Myocyte (in vitro differentiated cells): ENCODE measurements at regions not wholly inside any gene's neighbourhood (a gene's known extent, or its start where the extent isn't known, plus 50 kb on each side); places are given as distances from the start of the nearest gene placed in this dataset.

Source experiments
- DNase-seq: peaks from one replicate; pipeline ENCODE4 v3.0.0-alpha.2; 2012; ENCODE audit warnings: low read depth

DNA sequence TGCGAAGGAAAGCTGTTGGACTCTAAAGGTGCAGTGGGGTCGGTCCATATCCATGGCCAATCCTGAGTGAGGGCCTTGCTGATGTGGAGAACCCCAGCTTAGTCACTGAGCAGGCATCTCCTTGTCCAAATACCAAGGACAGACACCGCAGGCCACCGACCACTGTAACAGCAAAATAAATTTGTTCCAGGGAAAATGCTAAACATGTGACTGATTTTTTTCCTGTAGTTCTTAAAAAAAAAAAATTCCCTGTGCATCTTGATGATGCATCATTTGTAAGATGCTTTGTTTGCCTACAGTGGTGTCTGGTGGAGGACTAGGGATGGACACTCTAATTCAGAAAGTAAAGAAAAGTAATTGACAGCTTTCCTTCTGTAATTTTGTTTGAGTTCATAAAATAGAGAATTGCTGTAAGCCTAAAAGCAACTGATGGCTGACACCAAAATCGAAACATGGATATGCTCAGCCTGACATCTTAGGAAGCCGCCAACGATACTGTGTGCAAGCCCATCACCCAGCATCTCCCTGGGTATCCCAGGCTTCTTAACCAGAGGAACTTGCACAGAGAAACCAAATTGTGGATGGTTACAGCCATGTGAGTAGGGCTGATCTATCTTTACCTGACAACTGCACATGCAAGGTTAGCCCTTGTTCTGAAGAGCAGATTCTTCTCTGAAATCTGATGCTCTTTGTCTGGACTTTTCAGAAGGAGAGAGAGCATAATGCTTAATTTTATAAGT lies 188.6 kb downstream of the ARL4C start:
- no peak for DNase-seq

DNA sequence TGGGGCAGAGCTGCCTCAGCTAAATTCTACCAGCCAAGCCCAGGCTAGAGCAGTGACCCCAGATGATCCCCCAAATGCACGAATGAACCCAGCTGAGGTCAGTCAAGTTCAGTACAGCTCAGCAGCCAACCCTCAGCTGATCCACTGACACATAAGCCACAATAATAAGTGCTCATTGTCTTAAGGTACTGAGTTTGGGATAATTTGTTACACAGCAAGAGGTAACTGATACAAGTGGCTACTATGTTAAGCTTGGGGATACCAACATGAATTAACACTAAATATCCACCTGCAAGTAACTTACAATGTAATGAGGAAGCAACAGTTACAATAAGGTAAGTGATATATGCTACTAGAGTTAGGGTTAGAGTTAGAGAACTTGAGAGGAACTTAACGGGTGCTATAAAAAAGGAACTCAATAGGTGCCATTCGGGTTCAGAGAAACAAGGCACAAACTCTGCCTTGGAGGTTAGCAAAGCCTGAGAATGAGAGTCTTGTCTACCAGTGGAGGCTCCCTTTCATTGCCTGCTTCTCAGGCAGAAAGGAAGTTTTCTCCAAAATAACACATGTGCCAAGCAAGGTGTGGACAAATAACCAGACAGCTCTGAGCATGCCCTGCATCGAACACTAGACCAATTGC lies 189.4 kb downstream of the ARL4C start:
- no peak for DNase-seq

DNA sequence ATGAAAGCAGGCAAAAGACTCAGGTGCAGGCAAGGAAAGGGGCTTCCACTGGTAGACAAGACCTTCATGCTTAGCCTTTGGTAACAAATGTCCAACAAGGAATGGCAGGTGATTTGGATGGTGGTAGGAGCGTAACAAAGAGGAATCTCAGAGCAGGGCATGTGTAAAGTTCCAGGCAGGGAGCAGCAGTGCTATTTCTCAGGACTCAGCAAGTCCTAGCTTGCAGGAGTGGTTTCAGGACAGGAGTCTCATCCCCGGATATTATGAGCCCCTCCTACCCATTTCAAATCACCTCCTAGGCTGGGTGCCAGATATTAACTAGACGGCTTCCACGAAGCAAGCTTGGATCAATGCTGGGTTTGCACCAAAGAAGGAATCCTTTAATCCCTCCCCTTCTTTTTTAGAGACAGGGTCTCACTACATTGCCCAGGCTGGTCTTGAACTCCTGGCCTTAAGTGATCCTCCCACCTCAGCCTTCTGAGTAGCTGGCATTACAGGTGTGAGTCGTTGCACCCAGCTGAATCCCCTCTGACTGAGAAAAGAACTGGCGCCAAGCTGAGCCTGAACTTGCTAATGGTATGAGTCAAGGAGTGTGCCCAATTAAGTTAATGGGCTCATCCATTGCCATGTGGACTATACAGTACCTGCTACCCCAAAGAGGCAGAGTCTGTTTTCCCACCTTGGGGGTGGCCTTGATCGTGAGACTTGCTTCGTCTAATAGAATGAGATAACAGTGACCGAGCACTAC lies 190.3 kb downstream of the ARL4C start:
- DNase-seq: no peak

DNA sequence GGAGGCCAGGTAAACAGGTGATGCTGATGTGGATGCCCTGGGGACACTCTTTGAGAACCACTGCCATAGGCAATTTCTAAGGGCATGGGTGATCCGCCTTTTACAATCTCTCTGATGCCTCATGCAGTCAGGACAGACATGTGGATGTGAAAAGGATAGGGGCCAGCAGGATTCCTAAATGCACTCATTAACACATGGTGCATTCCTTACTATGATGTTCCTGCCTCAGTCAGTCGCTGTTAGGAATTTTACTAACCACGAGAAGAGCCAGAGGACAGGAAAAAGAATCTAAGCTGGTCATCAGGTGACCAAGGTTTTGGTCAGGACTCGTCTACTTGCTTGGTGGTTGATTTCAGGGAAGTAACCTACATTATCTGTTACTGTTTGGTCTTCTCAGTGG lies 191.0 kb downstream of the ARL4C start:
- DNase-seq: peak; percentile 50

DNA sequence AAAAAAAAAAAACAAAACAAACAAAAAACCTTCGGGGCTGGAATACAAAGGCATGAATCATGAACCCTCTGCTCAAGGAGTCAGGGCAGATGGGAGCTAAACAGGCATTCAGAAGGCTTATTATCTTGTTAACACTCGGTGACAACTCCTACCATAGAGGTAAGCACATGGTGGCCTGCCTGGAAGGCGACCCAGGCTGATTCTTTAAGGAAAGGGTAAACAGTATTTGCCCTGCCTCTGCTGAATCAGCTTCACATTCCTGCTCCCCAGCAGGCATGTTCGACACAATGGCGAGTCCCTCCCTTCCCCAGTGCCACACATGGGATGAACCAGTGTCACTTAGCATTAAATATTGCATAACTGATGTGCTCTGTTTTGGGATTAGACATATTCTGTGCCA lies 191.9 kb downstream of the ARL4C start:
- DNase-seq: peak; percentile 36

DNA sequence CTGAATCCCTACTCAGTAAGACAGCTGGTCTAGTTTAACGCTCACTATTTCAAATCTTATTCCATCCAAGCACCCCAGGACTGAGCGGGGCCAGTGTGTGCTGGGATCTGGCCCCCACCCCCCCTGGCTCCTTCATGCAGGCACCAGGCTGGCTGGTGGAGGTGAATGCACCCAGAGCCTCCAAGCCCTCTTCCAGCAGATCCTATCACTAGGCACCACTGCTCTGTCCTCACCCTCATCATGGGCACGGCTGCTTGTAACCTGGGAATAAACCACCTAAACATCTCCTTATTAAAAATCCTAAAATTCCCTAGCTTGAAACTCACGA lies 194.3 kb downstream of the ARL4C start:
- DNase-seq: no peak

DNA sequence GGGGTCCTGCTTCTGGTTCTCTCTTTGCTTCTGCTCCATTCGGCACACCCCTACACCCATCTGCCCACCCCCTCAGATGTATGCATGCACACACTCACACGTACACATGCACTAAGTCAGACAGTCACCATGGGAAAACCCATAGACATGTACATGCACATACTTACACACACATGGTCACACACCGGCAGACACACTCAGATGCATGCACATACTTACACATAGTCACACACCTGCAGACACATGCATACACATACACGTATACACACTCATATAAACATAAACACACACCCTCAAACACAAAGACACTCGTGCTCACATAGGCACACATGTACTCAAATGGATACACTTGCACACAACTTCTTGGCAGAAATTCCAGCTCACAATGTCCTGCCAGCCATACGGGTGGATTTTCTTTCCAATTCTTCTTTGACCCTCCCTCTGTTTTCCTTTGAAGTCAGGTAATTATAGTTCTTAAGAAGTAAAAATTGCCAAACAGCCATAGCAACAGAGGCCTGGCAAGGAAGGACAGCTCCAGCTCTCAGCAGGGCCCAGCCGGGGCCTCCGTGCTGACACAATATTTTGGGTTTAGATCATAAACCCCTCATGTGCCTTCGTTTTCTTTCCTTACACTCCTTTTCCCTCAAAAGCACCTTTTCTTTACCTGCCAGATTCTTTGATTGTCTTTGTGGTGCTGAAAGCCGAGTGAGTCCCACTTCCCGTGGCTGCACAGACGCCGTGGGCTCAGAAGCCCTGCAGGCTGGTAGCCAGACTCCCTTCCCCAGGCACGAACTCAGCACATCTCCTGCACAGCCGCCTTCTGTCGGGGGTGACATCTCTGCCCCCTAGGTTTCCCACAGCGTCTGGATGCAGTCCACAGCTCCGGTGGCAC lies 195.7 kb downstream of the ARL4C start:
- no peak for DNase-seq

DNA sequence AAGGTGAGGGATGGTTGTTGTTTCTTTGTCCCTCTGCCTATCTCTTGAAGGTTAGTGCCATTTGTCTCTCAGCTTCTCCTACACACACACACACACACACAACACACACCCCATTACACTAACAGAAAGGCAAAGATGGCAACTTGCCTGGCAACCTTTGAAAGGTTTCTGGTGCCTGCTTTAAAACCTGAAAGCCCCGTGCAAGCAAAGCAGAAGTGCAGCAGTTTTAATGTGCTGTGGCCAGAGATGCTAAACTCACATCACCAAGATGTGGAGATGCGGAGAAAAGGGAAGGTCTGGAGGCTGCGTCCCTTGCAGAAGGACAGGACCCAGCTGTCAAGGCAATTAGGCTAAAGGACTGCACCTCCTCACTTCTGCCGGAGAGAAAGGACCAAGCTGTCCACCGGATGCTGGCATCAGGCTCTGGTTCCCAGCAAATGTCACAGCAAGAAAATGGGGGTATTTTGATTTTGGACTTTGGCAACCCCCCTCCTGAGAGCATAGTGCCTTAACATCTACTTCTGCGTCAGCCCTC lies 196.4 kb downstream of the ARL4C start:
- no peak for DNase-seq

DNA sequence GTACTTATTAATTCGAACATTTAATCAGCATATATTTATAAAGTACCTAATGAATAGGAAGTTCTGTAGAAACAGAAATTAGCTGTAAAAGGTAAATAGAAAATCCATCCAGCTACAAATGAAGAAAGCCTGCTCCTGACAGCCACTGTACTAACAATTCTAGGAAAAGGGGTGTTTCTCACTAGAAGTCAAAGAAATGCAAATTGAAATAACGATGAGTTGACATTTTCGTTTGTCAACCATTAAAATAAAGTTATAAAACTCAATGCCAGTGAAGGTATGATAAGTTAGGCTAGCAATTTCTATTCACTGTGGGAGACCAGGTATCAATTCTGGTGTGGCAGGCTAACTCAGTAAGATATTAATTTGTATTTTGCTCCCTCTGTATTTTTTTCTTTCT lies 198.0 kb downstream of the ARL4C start:
- no peak for DNase-seq

DNA sequence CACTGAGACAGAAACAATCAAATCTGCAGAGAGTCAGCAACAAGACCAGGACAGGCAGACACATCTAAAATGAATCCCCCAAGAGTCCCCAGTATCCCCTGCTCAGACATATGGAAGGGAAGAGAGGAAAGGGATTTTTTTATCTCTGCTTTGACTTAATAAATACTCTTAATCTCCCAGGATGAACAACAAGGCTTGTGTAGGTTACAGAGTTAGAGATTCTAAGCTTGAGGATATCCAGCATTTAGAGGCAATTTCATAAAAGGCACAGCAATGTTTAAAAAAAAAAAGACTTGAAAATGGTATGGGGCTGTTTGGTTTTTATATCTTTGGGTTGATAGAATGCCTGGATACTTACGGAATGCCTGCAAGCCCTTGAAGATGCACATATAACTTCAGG lies 199.9 kb downstream of the ARL4C start:
- no peak for DNase-seq

DNA sequence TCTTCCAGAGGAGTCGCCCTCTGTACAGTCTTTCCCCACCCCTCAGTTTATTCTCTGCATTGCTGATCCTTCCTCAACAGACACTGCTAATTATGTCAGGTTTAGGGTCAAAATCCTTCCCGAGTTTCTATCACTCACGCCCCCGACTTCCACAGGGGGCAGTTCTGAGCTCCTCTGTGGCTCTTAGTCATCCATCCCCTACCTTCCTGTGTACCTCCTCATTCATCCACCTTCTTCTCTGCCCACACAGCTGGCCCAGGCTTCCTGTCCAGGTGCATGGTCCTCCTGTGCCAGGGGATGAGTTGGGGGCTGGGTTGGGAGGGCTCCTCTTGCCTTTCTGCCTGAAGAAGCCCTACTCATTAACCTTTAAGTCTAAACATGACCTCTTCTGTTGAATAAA lies 202.9 kb downstream of the ARL4C start:
- DNase-seq: no peak

DNA sequence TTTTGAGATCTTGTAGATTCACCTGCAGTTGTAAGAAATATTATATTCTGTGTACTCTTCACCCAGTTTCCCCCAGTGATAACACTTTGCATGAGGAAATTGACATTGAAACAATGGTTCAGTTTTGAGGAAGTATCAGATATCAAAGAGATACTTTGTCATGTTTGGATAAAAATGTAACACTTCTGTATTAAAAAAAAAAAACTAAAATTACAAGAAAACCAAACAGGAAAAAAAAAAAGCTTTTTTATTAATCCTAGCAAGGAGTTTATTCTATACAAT lies 204.0 kb downstream of the ARL4C start:
- DNase-seq: no peak

DNA sequence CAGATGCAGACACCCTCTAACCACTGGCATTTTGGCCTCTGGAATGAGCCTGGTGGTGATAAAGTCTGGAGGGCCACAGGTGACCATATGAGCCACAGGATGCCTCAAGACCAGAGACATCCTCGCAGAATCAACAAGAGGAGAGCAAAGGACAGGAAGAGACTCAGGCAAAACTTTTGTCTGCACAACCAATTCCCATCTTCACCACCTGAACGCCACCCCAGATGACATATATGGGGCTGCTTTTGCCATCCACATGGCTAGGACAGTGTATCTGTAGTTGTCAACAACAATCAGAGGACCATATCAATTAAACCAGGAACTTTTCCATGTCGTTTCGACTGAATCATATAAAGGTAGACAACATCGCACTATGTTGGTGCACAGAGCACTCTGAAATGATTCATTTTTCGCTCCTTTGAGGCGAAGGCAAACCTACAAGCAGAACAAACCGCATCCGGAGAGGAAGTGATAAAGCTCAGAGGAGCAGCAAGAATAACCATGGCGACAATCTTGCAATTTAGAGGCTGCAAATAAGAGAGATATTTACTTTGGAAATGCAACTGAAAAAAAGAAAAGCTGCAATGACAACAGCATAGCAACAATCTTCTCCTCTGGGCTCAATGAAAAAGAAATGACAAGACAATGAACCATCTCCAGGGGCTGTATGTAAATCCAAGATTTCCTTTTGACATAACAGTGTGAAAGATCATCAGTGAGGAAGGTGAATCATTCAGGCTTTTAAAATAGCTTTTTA lies 204.5 kb downstream of the ARL4C start:
- no peak for DNase-seq

DNA sequence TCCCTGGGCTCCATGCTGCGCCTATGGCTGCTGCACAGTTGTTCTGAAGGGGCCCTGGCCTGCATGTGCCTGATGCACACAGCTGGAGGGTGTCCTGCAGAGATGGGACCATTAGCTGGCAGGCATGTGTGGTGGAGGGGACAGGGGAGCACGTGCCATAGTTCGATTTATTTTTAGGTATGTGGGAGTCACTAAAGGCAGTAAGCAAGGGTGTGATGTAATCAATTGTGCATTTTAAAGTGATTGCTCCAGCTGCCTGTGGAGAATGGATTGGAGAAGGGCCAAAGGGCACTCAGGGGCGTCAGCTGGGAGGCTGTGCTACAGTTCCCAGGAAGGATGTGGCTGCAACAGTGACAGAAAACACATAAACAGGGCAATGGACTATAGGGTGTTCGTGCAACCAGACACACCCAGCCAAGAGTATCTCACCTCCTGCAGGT lies 205.1 kb downstream of the ARL4C start:
- peak; percentile 95 for DNase-seq

DNA sequence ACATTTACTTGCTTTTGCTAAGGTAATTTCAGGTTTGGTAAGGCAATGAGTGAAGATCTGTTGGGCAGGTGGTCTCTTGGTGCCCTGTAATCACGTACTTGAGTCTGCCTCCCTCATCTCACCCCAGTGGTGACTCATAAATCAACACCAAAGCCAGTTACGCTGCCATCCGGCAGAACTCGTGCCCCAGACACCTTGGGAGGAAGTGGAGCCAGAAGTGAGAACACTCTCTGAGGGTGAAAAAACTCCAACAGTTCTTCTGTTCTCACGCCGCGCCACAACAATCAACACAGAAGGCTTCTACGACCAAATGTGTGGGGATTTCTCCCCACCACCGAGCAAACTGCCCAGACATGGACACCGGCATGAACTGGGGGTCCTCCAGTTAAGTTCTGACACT lies 206.2 kb downstream of the ARL4C start:
- no peak for DNase-seq

DNA sequence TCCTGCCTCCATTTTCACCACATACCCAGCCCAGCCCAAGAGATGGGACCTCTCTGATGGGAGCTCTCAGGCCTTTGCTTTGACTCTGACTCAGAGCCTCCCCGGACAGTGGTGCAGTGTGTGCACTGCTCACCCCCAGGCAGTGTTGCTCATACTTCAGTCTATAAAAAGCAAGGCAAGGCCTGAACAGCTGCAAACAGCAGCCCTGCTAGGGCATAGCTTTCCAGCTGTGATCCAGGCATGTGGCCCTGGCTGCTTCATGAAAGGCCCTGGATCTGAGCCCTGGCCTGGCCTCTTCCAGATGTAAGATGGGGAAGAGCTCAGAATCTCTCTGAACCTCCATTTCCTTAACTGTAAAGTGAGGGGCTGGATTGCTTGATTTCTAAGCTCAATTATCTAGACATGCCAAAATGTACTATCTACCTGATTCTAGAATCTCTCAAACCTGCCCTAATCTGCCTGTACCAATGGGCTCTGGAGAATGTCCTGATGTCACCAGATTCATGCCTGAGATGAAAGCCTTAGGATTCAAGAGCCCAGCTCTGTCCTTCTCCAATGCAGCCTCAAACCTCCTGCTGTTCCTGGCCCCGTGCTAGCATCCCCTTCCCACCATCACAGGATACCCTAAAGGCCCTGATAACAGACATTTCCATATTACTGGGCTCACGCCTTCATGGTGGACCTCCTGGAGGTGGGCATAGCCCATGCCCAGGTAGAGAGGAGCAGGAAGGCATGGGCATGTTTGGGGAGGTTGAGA lies 206.9 kb downstream of the ARL4C start:
- peak; percentile 81 for DNase-seq

DNA sequence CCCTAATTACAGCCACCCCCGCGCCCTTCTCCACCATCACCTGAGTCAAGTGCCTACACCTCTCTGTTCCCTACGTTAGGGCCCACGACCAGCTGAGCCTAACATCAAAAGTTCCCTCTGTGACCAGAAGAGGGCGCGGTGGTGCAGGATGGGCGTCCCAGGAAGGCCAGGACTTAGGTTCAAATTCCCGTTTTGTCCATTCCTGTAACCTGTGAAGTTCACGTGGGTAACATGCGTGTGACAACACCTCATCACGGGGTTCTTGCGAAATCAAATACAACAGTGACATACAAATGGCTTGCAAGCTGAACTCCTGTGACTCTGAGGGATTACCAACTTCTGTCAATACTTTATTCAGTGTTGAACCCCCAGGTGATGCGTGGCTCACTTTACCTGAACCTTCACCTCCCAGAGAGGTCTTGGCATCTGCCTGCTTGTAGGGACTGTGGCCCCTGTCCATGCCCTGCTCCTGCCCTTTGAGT lies 207.9 kb downstream of the ARL4C start:
- peak; percentile 46 for DNase-seq

DNA sequence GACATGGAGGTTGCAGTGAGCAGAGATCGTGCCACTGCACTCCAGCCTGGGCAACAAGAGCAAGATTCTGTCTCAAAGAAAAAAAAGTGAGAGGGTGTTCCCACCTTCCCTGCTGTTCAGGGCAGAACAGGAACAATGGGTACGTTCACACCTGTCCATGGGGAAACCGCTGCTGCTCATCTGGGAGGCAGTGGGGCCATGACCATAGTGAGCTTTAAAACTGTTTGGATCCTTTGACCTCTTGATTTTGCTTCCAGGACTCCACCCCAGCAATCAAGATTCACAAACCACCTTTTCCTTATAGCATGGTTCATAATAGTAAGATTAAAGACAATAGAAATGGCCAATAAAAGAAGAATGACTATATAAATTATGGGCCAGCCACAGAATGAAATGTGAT lies 209.2 kb downstream of the ARL4C start:
- no peak for DNase-seq

DNA sequence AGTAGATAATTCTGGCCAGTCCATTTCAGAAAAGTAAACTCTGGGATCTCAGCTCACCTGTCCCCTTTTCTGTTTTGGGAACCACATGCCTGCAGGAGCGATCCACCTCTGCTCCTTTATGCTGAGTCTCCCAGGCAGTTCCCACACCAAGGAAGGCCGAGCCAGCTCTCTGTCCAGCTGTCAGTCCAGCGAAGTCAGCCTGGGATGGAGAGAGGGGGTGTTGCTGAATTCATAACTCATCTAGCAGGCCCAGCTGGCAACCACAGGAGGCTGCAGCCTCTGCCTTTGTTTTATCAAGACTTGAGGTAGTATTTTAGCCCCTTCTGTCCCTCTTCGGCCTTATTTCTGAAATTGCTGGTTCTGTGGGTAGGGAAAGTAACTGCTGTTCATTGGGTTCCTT lies 209.9 kb downstream of the ARL4C start:
- DNase-seq: peak; percentile 86

DNA sequence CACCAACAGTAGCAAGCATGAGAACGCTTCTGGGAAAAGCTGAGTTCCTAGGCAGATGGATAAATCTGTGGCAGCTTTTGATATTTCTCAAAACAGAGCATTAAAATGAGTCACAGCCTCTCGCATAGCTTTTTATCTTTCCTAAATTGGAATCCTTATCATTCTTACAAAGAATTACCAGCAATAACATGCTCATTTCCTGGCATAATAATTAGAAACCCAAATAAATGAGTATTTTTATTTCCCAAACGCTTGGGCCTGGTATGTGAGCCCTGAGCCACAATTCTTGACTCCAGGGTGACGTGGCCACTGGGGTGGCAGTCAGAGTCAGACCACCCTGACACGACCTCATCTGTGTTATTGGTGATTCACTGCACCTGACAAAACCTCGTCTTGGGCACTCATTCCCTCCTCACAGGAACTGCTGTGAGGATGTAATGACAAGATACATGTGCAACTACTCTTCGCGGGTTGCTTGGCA lies 210.7 kb downstream of the ARL4C start:
- peak; percentile 34 for DNase-seq
